HPDE6-E6E7 (cell line): ENCODE measurements at regions not wholly inside any gene's neighbourhood (a gene's known extent, or its start where the extent isn't known, plus 50 kb on each side); places are given as distances from the start of the nearest gene placed in this dataset.
"Not testable (repeated sequence)": the region's sequence is repeated elsewhere in the genome, so short reads cannot be mapped to it uniquely, and the experiment has no call there.

ENCODE experiments used
- DNase-seq: peaks from one replicate; pipeline ENCODE4 v3.0.0; 2011; ENCODE audit warnings: missing footprints; ENCODE audit errors: extremely low spot score

- DNase-seq: no peak
These were observed 253.6 kb upstream of the LRRC4C start for GRCh38 chr11:41713030-41713429.

- no peak for DNase-seq
These were observed 254.6 kb upstream of the LRRC4C start for GRCh38 chr11:41714101-41714500.

GRCh38 chr11:41716862-41717261 lies 257.4 kb upstream of the LRRC4C start:
- DNase-seq: no peak

- DNase-seq: no peak
These were observed 261.3 kb upstream of the LRRC4C start for GRCh38 chr11:41720761-41721160.

GRCh38 chr11:41728161-41728560 lies 268.7 kb upstream of the LRRC4C start:
- not testable (repeated sequence) for DNase-seq

- no peak for DNase-seq
These were observed 315.8 kb upstream of the LRRC4C start for GRCh38 chr11:41775296-41775695.

GRCh38 chr11:41779401-41779960 lies 320.0 kb upstream of the LRRC4C start:
- DNase-seq: no peak

- no peak for DNase-seq
These were observed 322.0 kb upstream of the LRRC4C start for GRCh38 chr11:41781441-41781840.

- DNase-seq: peak; percentile 79
These were observed 325.3 kb upstream of the LRRC4C start for GRCh38 chr11:41784513-41785335.

- DNase-seq: no peak
These were observed 326.6 kb upstream of the LRRC4C start for GRCh38 chr11:41786087-41786486.

- DNase-seq: no peak
These were observed 328.7 kb upstream of the LRRC4C start for GRCh38 chr11:41788177-41788576.

- peak; percentile 5 for DNase-seq
These were observed 329.9 kb upstream of the LRRC4C start for GRCh38 chr11:41789376-41789775.

GRCh38 chr11:41795004-41795403 lies 335.6 kb upstream of the LRRC4C start:
- DNase-seq: no peak

- DNase-seq: no peak
These were observed 340.3 kb upstream of the LRRC4C start for GRCh38 chr11:41799754-41800153.

- no peak for DNase-seq
These were observed 344.4 kb upstream of the LRRC4C start for GRCh38 chr11:41803895-41804294.

GRCh38 chr11:41816396-41816795 lies 356.9 kb upstream of the LRRC4C start:
- no peak for DNase-seq

GRCh38 chr11:41824287-41824686 lies 364.8 kb upstream of the LRRC4C start:
- not testable (repeated sequence) for DNase-seq

- DNase-seq: no peak
These were observed 366.6 kb upstream of the LRRC4C start for GRCh38 chr11:41826085-41826484.

- no peak for DNase-seq
These were observed 377.0 kb upstream of the LRRC4C start for GRCh38 chr11:41836431-41836830.

- DNase-seq: no peak
These were observed 383.2 kb upstream of the LRRC4C start for GRCh38 chr11:41842673-41843072.

GRCh38 chr11:41845066-41845465 lies 385.6 kb upstream of the LRRC4C start:
- DNase-seq: no peak

GRCh38 chr11:41848349-41848748 lies 388.9 kb upstream of the LRRC4C start:
- DNase-seq: no peak

GRCh38 chr11:41849250-41849649 lies 389.8 kb upstream of the LRRC4C start:
- no peak for DNase-seq
